Transverse colon (tissue), 3 donors: ENCODE measurements at regions not wholly inside any gene's neighbourhood (a gene's known extent, or its start where the extent isn't known, plus 50 kb on each side); places are given as distances from the start of the nearest gene placed in this dataset.

Source experiments
- POLR2A ChIP-seq: fragments of 450-650 bp; IDR thresholded peaks from one replicate; pipeline ENCODE4 v1.6.1; 2016; ENCODE audit warnings: antibody characterized with exemption, mild to moderate bottlenecking, moderate library complexity
- TF ChIP-seq, protein P1 (sequence below), 5 experiments: fragments of 200-600 bp in 3 of 5; fragments of 450-650 bp in 2 of 5; sonication (generic) in 3 of 5; IDR thresholded peaks; 1 replicate in 2 of 5; 2 replicates in 3 of 5; pipeline ENCODE4 v1.5.1; 2016 to 2017; ENCODE audit warnings: antibody characterized with exemption in 5 of 5, inconsistent platforms in 3 of 5, mild to moderate bottlenecking in 2 of 5, moderate library complexity in 1 of 5

DNA sequence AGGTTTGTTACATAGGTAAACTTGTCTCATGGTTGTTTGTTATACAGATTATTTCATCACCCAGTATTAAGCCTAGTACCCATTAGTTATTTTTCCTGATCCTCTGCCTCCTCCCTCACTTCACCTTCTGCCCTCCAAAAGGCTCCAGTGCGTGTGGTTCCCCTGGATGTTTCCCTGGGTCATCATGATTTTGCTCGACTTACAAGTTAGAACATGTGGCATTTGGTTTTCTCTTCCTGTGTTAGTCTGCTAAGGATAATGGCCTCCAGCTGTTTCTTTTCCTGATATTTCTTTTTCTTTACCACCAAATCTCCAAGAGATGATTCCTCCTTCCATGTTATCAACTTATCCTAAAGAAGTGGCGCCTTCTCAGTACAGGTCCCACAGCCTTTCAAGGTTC lies 543.1 kb upstream of the ADGRL3 start:
- TF ChIP-seq, protein P1, sequence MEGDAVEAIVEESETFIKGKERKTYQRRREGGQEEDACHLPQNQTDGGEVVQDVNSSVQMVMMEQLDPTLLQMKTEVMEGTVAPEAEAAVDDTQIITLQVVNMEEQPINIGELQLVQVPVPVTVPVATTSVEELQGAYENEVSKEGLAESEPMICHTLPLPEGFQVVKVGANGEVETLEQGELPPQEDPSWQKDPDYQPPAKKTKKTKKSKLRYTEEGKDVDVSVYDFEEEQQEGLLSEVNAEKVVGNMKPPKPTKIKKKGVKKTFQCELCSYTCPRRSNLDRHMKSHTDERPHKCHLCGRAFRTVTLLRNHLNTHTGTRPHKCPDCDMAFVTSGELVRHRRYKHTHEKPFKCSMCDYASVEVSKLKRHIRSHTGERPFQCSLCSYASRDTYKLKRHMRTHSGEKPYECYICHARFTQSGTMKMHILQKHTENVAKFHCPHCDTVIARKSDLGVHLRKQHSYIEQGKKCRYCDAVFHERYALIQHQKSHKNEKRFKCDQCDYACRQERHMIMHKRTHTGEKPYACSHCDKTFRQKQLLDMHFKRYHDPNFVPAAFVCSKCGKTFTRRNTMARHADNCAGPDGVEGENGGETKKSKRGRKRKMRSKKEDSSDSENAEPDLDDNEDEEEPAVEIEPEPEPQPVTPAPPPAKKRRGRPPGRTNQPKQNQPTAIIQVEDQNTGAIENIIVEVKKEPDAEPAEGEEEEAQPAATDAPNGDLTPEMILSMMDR (IDR thresholded peaks at IDR 0.05) = no peak
- no peak for TF ChIP-seq POLR2A
